Fibroblast of the aortic adventitia (primary cell): ENCODE measurements at regions not wholly inside any gene's neighbourhood (a gene's known extent, or its start where the extent isn't known, plus 50 kb on each side); places are given as distances from the start of the nearest gene placed in this dataset.
"Not testable (repeated sequence)": the region's sequence is repeated elsewhere in the genome, so short reads cannot be mapped to it uniquely, and the experiment has no call there.

Experiments used
- DNase-seq: peaks from one replicate; pipeline ENCODE4 v3.0.0-alpha.2; 2010; ENCODE audit warnings: low read depth
- H3K4me3 ChIP-seq: 2 replicates; pipeline ENCODE4 v1.5.1; 2011; ENCODE audit warnings: low read depth, mild to moderate bottlenecking, control low read depth, low read length, moderate library complexity
- CTCF ChIP-seq: IDR thresholded peaks from 2 replicates; pipeline ENCODE4 v1.5.1; 2011; ENCODE audit warnings: mild to moderate bottlenecking, low read length, control low read depth, inconsistent platforms; ENCODE audit not compliant: insufficient read depth

DNA sequence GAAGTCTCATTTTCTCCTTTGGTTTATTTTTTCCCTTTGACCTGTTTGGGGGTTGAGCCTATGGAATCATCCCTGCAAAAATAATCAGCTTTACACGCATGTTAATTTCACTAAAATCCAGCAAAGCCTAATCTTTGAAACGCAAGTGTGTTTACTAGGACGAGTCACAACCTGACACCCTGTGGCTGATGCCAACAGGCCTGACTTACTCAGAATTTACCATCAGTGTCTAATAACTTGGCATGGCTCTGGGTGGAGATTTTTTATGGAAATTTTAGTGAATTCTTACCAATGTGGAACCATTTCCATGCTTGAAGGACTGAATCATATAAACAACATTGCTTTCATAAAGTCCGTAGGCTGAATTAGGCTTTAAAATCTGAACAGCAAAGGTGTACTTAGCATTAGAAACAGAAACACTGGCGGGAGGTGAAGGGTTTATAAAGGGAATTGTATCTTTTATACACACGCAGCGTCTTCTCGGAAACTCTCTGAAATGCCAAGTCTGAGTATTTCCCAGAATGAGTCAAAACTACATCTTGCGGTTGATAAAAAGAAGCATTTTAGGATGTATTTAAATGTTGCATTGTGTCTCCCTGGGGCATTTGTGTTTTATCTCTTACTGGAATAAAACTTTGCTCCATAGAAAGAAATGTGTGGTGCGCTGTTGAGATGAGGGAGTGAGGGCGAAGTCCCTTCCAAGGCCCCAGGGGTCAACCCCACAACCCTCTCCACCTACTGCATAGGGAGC lies 81.2 kb downstream of the DACT2 start:
- DNase-seq: no peak
- no peak for TF ChIP-seq CTCF
- no peak overlapping the region for H3K4me3 ChIP-seq

- H3K4me3 ChIP-seq, DNase-seq: not testable (repeated sequence)
Observed at GRCh38 chr6:168233875-168234213, 85.7 kb downstream of the DACT2 start.

- no peak for TF ChIP-seq CTCF
- DNase-seq: no peak
- H3K4me3 ChIP-seq: no peak overlapping the region
Observed at GRCh38 chr6:168232989-168233874, 86.3 kb downstream of the DACT2 start.

DNA sequence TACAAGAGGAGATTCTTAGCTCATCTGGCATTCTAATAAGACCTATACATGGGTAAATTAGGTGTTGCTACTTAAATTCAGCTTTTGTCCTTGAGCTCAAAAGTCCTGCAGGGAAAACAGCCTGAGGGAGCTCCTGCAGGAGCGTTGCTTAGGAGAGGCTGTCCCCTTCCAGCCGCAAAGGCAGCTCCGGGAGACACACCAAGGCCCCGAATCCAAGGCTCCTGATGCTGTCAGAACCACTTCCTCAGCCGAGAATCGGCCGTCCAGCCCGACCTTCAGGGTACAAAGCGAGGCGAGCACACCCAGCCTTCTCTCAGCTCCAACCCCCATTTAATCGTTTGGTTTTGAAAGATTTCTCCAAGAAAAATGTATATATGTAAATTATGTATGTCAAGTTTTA lies 87.0 kb downstream of the DACT2 start:
- DNase-seq: no peak
- H3K4me3 ChIP-seq: no peak overlapping the region
- TF ChIP-seq CTCF: no peak

DNA sequence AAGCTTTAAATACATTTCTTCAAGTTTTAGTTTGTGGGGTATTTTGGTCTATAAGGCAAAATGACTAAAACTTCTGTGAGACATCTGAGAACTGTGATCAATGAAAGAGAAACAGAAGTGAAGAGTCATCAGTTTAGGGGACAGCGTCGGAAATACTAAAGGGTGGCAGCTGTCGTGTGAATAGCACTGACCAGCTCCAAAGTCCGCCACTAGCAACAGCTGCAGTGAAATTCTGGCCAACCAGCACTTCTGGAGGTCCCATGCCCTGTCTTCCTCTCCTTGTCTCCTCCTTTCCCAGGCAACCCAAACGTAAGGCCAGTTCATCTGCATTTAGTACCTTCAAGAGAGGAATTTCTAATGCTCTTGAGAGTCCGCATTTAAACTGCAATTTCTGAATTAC lies 87.5 kb downstream of the DACT2 start:
- TF ChIP-seq CTCF: no peak
- no peak for DNase-seq

GRCh38 chr6:168231393-168231957 lies 88.1 kb downstream of the DACT2 start:
- H3K4me3 ChIP-seq: no peak overlapping the region
- TF ChIP-seq CTCF: no peak

More for the DNA sequence above, 87.5 kb downstream of the DACT2 start:
- H3K4me3 ChIP-seq: no peak overlapping the region

DNA sequence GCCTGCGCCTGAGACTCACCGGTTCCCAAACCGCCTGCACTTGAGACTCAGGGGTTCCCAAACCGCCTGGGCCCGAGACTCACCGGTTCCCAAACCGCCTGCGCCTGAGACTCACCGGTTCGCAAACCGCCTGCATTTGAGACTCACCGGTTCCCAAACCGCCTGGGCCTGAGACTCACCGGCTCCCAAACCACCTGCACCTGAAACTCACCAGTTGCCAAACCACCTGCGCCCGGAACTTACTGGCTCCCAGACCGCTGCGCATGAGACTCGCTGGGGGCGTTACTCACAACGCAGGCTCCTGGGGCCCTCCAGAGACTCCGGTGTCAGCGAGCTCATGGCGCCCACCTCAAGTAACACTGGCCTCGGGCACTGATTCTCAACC lies 90.2 kb downstream of the DACT2 start:
- no peak for TF ChIP-seq CTCF
- H3K4me3 ChIP-seq: no peak overlapping the region
- DNase-seq: no peak

More at GRCh38 chr6:168231393-168231957, 88.1 kb downstream of the DACT2 start:
- DNase-seq: no peak
